Coronary artery (tissue), 2 donors: ENCODE measurements at regions not wholly inside any gene's neighbourhood (a gene's known extent, or its start where the extent isn't known, plus 50 kb on each side); places are given as distances from the start of the nearest gene placed in this dataset.

Experiments
- DNase-seq: peaks from one replicate; pipeline ENCODE4 v3.0.0-alpha.2; 2017; ENCODE audit warnings: low spot score
- H3K27ac ChIP-seq, 2 donors: fragments of 200-600 bp; sonication (generic); one replicate each; pipeline ENCODE4 v1.5.1; 2016 to 2019
- H3K4me3 ChIP-seq: fragments of 200-600 bp; sonication (generic); 2 replicates; pipeline ENCODE4 v1.5.1; 2016; ENCODE audit warnings: mild to moderate bottlenecking, moderate library complexity
- CTCF ChIP-seq: fragments of 200-600 bp; sonication (generic); IDR thresholded peaks from one replicate; pipeline ENCODE4 v1.5.1; 2019; ENCODE audit warnings: antibody characterized with exemption

GRCh38 chr12:30422844-30423243 is 272.8 kb downstream of the IPO8 start:
- DNase-seq, result no peak
- H3K27ac ChIP-seq, result no peak overlapping the region
- H3K4me3 ChIP-seq, result no peak overlapping the region
- no peak for TF ChIP-seq CTCF

- H3K27ac ChIP-seq, result no peak overlapping the region
- DNase-seq, result no peak
- no peak for TF ChIP-seq CTCF
- no peak overlapping the region for H3K4me3 ChIP-seq
Observed at GRCh38 chr12:30420561-30420960, 275.1 kb downstream of the IPO8 start.

GRCh38 chr12:30417697-30418231 is 277.9 kb downstream of the IPO8 start:
- peak overlapping the region in 1 of 2 donors; percentile 31 for H3K27ac ChIP-seq
- DNase-seq, result no peak
- no peak overlapping the region for H3K4me3 ChIP-seq
- no peak for TF ChIP-seq CTCF

- no peak for TF ChIP-seq CTCF
- DNase-seq, result no peak
- Histone ChIP-seq H3K4me3 (no peak overlapping the region), H3K27ac (no peak overlapping the region)
Observed at GRCh38 chr12:30416631-30417030, 279.0 kb downstream of the IPO8 start.

GRCh38 chr12:30415777-30416176 is 279.9 kb downstream of the IPO8 start:
- no peak for TF ChIP-seq CTCF

GRCh38 chr12:30414507-30414906 is 281.2 kb downstream of the IPO8 start:
- no peak for TF ChIP-seq CTCF
- Histone ChIP-seq H3K27ac (no peak overlapping the region), H3K4me3 (no peak overlapping the region)
- no peak for DNase-seq

More at GRCh38 chr12:30415777-30416176, 279.9 kb downstream of the IPO8 start:
- H3K4me3 ChIP-seq, result no peak overlapping the region
- H3K27ac ChIP-seq, result no peak overlapping the region
- DNase-seq, result no peak

GRCh38 chr12:30400349-30400748 is 295.3 kb downstream of the IPO8 start:
- DNase-seq, result no peak
- TF ChIP-seq CTCF, result no peak
- no peak overlapping the region for H3K4me3 ChIP-seq
- no peak overlapping the region for H3K27ac ChIP-seq
